ENCODE measurements at regions not wholly inside any gene's neighbourhood (a gene's known extent, or its start where the extent isn't known, plus 50 kb on each side); places are given as distances from the start of the nearest gene placed in this dataset.

- TF ChIP-seq CTCF (IDR thresholded peaks at IDR 0.05) (no peak), POLR2A (IDR thresholded peaks at IDR 0.05) (no peak)
Measured at GRCh38 chr20:55745840-55746239, 259.5 kb downstream of the CBLN4 start.
